ENCODE measurements at regions not wholly inside any gene's neighbourhood (a gene's known extent, or its start where the extent isn't known, plus 50 kb on each side); places are given as distances from the start of the nearest gene placed in this dataset.
A peak's percentile ranks its signal among the peaks of the same experiment; 100 is the strongest.

GRCh38 chr7:115106316-115106715 is 184.4 kb downstream of the MDFIC start:
- H3K4me3 ChIP-seq (ENCODE audit: low read length) = no peak overlapping the region
- TF ChIP-seq CTCF (conservative IDR thresholded peaks at IDR 0.05; ENCODE audit: low read depth, low read length) = no peak

GRCh38 chr7:115102738-115103137 is 180.8 kb downstream of the MDFIC start:
- TF ChIP-seq CTCF (conservative IDR thresholded peaks at IDR 0.05; ENCODE audit: low read depth, low read length) = no peak
- no peak overlapping the region for H3K4me3 ChIP-seq (ENCODE audit: low read length)
- no peak for DNase-seq (ENCODE audit: low read depth)

More at GRCh38 chr7:115106316-115106715, 184.4 kb downstream of the MDFIC start:
- no peak for DNase-seq (ENCODE audit: low read depth)

- no peak overlapping the region for H3K4me3 ChIP-seq (ENCODE audit: low read length)
- no peak for TF ChIP-seq CTCF (conservative IDR thresholded peaks at IDR 0.05; ENCODE audit: low read depth, low read length)
- no peak for DNase-seq (ENCODE audit: low read depth)
These were observed 179.3 kb downstream of the MDFIC start for GRCh38 chr7:115101199-115101598.

GRCh38 chr7:115099906-115100305 is 178.0 kb downstream of the MDFIC start:
- TF ChIP-seq CTCF (conservative IDR thresholded peaks at IDR 0.05; ENCODE audit: low read depth, low read length) = no peak
- no peak overlapping the region for H3K4me3 ChIP-seq (ENCODE audit: low read length)
- DNase-seq (ENCODE audit: low read depth) = peak; percentile 62

GRCh38 chr7:115097175-115097671 is 175.3 kb downstream of the MDFIC start:
- no peak overlapping the region for H3K4me3 ChIP-seq (ENCODE audit: low read length)
- DNase-seq (ENCODE audit: low read depth) = peak; percentile 94
- no peak for TF ChIP-seq CTCF (conservative IDR thresholded peaks at IDR 0.05; ENCODE audit: low read depth, low read length)

- peak; percentile 26 for TF ChIP-seq CTCF (conservative IDR thresholded peaks at IDR 0.05; ENCODE audit: low read depth, low read length)
- no peak overlapping the region for H3K4me3 ChIP-seq (ENCODE audit: low read length)
- no peak for DNase-seq (ENCODE audit: low read depth)
These were observed 174.4 kb downstream of the MDFIC start for GRCh38 chr7:115096262-115096661.

GRCh38 chr7:115094163-115094562 is 172.3 kb downstream of the MDFIC start:
- no peak for DNase-seq (ENCODE audit: low read depth)

More at GRCh38 chr7:115094163-115094562, 172.3 kb downstream of the MDFIC start:
- TF ChIP-seq CTCF (conservative IDR thresholded peaks at IDR 0.05; ENCODE audit: low read depth, low read length) = no peak
- H3K4me3 ChIP-seq (ENCODE audit: low read length) = no peak overlapping the region
